AG08395 (cell line): ENCODE measurements at regions not wholly inside any gene's neighbourhood (a gene's known extent, or its start where the extent isn't known, plus 50 kb on each side); places are given as distances from the start of the nearest gene placed in this dataset.
A peak's percentile ranks its signal among the peaks of the same experiment; 100 is the strongest.
"Not testable (repeated sequence)": the region's sequence is repeated elsewhere in the genome, so short reads cannot be mapped to it uniquely, and the experiment has no call there.

Experiments
- DNase-seq: peaks from one replicate; pipeline ENCODE4 v3.0.0; 2012; ENCODE audit warnings: mixed read lengths, low spot score

- no peak for DNase-seq
Measured at GRCh38 chr5:56376128-56376527, 143.0 kb upstream of the ANKRD55 start.

- no peak for DNase-seq
Measured at GRCh38 chr5:56375011-56375410, 141.9 kb upstream of the ANKRD55 start.

GRCh38 chr5:56372491-56372890 lies 139.4 kb upstream of the ANKRD55 start:
- not testable (repeated sequence) for DNase-seq

GRCh38 chr5:56369361-56369811 lies 136.3 kb upstream of the ANKRD55 start:
- no peak for DNase-seq

GRCh38 chr5:56367748-56368147 lies 134.6 kb upstream of the ANKRD55 start:
- DNase-seq, result no peak

- DNase-seq, result no peak
Measured at GRCh38 chr5:56366986-56367385, 133.9 kb upstream of the ANKRD55 start.

- DNase-seq, result no peak
Measured at GRCh38 chr5:56361398-56361797, 128.3 kb upstream of the ANKRD55 start.

- no peak for DNase-seq
Measured at GRCh38 chr5:56360816-56361215, 127.7 kb upstream of the ANKRD55 start.

- DNase-seq, result no peak
Measured at GRCh38 chr5:56359809-56360685, 126.9 kb upstream of the ANKRD55 start.

GRCh38 chr5:56358703-56359681 lies 125.9 kb upstream of the ANKRD55 start:
- DNase-seq, result peak; percentile 25

- DNase-seq, result no peak
Measured at GRCh38 chr5:56358046-56358445, 124.9 kb upstream of the ANKRD55 start.

GRCh38 chr5:56357426-56357825 lies 124.3 kb upstream of the ANKRD55 start:
- DNase-seq, result no peak

- no peak for DNase-seq
Measured at GRCh38 chr5:56356836-56357160, 123.7 kb upstream of the ANKRD55 start.

- DNase-seq, result no peak
Measured at GRCh38 chr5:56356121-56356835, 123.1 kb upstream of the ANKRD55 start.

- no peak for DNase-seq
Measured at GRCh38 chr5:56354836-56355235, 121.7 kb upstream of the ANKRD55 start.

- DNase-seq, result no peak
Measured at GRCh38 chr5:56352808-56353590, 119.9 kb upstream of the ANKRD55 start.

- peak; percentile 94 for DNase-seq
Measured at GRCh38 chr5:56350597-56351170, 117.6 kb upstream of the ANKRD55 start.

GRCh38 chr5:56350011-56350596 lies 117.0 kb upstream of the ANKRD55 start:
- DNase-seq, result no peak

GRCh38 chr5:56349461-56349860 lies 116.3 kb upstream of the ANKRD55 start:
- DNase-seq, result no peak

- peak; percentile 47 for DNase-seq
Measured at GRCh38 chr5:56346741-56347535, 113.8 kb upstream of the ANKRD55 start.
